Kidney epithelial cell (primary cell): ENCODE measurements at regions not wholly inside any gene's neighbourhood (a gene's known extent, or its start where the extent isn't known, plus 50 kb on each side); places are given as distances from the start of the nearest gene placed in this dataset.
"Not testable (repeated sequence)": the region's sequence is repeated elsewhere in the genome, so short reads cannot be mapped to it uniquely, and the experiment has no call there.

ENCODE experiments used
- DNase-seq: peaks from one replicate; pipeline ENCODE4 v3.0.0-alpha.2; 2010; ENCODE audit warnings: low read depth
- H3K27me3 ChIP-seq: 2 replicates; pipeline ENCODE4 v1.6.0; 2011; ENCODE audit warnings: low read length; ENCODE audit not compliant: control insufficient read depth, insufficient read depth
- H3K36me3 ChIP-seq: 2 replicates; pipeline ENCODE4 v1.5.1; 2011; ENCODE audit warnings: low read length; ENCODE audit not compliant: control insufficient read depth, insufficient read depth
- H3K4me3 ChIP-seq: 2 replicates; pipeline ENCODE4 v1.5.1; 2011; ENCODE audit warnings: low read depth, mild to moderate bottlenecking, control low read depth, low read length
- CTCF ChIP-seq: IDR thresholded peaks from 2 replicates; pipeline ENCODE4 v1.5.1; 2011; ENCODE audit warnings: mild to moderate bottlenecking, moderate library complexity, low read length, control low read depth, inconsistent platforms; ENCODE audit not compliant: insufficient read depth, poor library complexity, severe bottlenecking

- no peak for TF ChIP-seq CTCF
- no peaks in the 10 kb centered on the region for H3K36me3 ChIP-seq
- no peak overlapping the region for H3K4me3 ChIP-seq
- DNase-seq: no peak
- H3K27me3 ChIP-seq: no peaks in the 10 kb centered on the region
These were observed 819.5 kb upstream of the ADGRB3 start for GRCh38 chr6:67815623-67816022.

- H3K27me3 ChIP-seq: no peaks in the 10 kb centered on the region
- TF ChIP-seq CTCF: no peak
- no peak overlapping the region for H3K4me3 ChIP-seq
- no peaks in the 10 kb centered on the region for H3K36me3 ChIP-seq
- no peak for DNase-seq
These were observed 820.8 kb upstream of the ADGRB3 start for GRCh38 chr6:67814262-67814661.

- DNase-seq: no peak
- Histone ChIP-seq H3K4me3 (no peak overlapping the region), H3K36me3 (no peaks in the 10 kb centered on the region), H3K27me3 (no peaks in the 10 kb centered on the region)
- TF ChIP-seq CTCF: no peak
These were observed 822.4 kb upstream of the ADGRB3 start for GRCh38 chr6:67812693-67813092.

- no peak for TF ChIP-seq CTCF
These were observed 823.0 kb upstream of the ADGRB3 start for GRCh38 chr6:67812125-67812524.

GRCh38 chr6:67811239-67812037 lies 823.6 kb upstream of the ADGRB3 start:
- DNase-seq: no peak
- TF ChIP-seq CTCF: no peak
- Histone ChIP-seq H3K4me3 (no peak overlapping the region), H3K27me3 (no peaks in the 10 kb centered on the region), H3K36me3 (no peaks in the 10 kb centered on the region)

More at GRCh38 chr6:67812125-67812524, 823.0 kb upstream of the ADGRB3 start:
- DNase-seq: no peak
- no peak overlapping the region for H3K4me3 ChIP-seq
- H3K27me3 ChIP-seq: no peaks in the 10 kb centered on the region
- no peaks in the 10 kb centered on the region for H3K36me3 ChIP-seq

GRCh38 chr6:67804808-67805207 lies 830.3 kb upstream of the ADGRB3 start:
- not testable (repeated sequence) for DNase-seq, H3K36me3 ChIP-seq, H3K4me3 ChIP-seq, H3K27me3 ChIP-seq
